Right hindlimb (tissue), 1 donor: ENCODE measurements at regions not wholly inside any gene's neighbourhood (a gene's known extent, or its start where the extent isn't known, plus 50 kb on each side); places are given as distances from the start of the nearest gene placed in this dataset.
A peak's percentile ranks its signal among the peaks of the same experiment; 100 is the strongest.

Source experiments
- DNase-seq: peaks from one replicate; pipeline ENCODE4 v3.0.0-alpha.2; 2018

GRCh38 chr15:85890620-85890980 lies 95.9 kb upstream of the KLHL25 start:
- DNase-seq: no peak

DNA sequence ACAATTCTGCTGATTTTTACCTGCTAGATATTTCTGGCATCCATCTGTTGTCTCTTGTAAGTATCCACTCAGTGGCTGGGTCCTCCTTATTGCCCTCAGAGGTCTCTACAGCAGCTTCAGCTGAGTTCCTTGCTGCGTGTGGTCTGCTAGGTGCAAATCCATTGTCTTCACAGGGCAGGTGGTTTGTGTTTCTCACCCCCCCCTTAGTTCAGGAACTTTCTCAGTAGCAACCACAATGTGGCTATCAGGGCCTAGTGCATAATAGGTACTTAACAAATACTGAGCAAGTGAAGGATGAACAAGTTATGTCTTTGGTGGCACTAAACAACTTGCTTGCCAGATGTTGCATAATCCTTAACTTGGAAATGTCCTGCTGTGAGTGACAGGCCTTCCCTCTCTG lies 96.7 kb upstream of the KLHL25 start:
- no peak for DNase-seq

GRCh38 chr15:85892232-85892631 lies 97.5 kb upstream of the KLHL25 start:
- DNase-seq: no peak

DNA sequence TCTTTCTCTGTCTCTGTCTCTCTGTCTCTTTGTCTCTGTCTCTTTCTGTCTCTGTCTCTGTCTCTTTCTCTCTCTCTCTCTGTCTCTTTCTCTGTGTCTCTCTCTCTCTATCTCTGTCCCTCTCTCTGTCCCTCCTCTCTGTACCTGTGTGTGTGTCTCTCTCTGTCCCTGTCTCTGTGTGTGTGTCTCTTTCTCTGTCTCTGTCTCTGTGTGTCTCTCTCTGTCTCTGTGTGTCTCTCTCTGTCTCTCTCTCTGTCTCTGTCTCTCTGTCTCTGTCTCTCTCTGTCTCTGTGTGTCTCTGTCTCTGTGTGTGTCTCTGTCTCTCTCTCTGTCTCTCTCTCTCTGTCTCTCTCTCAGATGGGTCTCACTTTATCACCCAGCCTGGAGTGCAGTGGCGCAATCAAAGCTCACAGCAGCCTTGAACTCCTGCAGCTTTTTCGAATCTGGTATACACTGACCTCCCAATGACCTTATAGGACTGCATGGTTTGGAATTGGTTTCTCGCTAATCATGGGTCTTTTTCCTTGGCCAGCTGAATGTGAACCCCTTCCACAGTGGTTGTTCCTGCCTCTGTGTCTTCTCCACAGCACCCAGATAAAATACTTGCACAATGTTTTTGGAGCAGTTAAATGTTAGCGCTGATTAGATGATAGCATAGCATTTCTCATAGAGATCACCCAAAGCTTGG lies 102.6 kb upstream of the KLHL25 start:
- DNase-seq: no peak

DNA sequence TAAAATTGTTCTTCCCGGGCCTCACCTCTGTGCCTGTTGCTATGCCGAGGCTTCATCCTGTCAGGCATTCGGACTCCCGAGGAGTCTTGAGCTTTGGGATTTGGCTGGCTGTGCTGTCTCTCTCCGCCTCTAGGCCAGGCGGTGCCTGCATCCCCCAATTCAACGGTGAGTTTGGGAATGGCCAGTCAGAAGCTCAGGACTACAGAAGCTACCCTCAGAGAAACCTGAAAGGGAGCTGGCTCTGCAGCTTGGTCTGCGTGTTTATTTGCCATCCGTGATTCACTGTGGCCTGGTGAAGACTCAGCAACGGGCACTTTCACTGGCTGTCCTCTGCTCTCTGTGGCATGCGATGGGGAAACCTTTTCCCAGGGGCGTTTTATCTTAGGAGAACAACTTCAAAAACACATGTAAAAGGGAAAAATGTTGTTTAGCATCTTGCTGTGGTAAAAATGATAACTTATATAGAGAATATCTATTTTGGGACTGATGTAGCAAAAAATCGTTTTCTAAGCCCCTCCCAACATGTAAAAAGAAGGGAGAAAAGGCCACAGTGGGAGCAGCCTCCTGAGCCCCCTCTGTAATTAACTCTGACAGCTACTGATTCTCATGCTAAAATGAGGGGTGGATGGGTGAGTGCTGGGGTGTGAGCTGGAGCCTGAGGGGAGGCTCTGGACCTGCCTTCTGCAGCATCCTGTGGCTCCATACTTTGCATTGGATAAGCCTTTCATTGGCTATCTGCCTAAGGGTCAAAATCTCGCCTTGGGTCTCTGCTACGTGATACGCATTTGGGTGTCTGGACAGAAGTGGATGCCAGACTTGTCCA lies 103.4 kb upstream of the KLHL25 start:
- no peak for DNase-seq

GRCh38 chr15:85899927-85900326 lies 105.2 kb upstream of the KLHL25 start:
- no peak for DNase-seq

DNA sequence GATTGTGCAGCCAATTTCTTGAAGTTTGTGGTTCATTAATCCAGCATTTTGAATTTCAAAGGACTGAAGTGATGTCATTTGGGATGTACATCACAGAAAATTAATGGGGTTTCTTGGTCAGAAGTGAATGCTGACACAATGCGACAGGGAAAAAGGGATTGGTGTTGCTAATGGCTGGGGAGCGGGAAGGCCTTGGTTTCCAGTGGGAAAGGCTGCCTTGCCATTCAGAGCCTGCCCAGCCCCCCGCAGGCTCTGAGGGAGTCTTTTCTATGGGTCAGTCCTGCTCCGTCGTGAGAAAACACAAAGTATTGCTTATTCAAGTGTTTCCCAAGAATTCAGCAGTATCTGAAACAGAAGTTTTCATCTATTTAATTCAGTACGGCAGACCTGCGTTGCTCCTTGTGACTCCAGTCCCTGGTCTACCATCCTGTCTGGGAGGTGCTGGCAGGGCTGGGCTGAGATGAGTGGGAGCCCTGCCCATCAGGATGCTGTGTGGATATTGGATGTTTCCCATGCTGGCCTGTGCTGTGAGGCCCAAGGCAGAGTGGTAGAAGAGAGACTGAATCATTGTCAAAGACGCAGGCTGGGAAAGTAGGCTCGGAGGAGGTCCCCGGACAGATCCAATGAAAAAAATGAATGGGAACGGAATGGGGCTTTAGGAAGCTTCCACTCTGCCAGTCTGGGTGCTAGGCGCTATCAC lies 111.2 kb upstream of the KLHL25 start:
- peak; percentile 23 for DNase-seq

- DNase-seq: no peak
Observed at GRCh38 chr15:85906640-85907039, 111.9 kb upstream of the KLHL25 start.

GRCh38 chr15:85910834-85911233 lies 116.1 kb upstream of the KLHL25 start:
- no peak for DNase-seq

DNA sequence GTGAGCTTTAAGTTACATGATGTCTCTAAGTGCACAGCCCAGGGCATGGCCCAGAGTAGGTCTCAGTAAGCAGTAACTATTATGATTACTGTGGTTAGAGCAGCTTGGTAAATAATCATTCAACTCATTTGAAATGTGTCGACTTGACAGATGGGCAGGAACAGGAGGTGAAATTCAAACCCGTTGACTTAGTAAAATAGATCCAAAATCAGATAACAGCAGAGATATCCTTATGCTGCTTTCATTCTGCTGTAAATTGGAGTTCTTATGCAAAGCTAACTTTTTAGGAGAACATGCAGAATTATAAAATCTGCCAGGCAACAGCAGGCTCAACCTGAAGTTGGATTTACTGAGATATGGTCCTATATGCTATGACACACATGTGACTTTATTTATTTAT lies 118.7 kb upstream of the KLHL25 start:
- no peak for DNase-seq

GRCh38 chr15:85920956-85921355 lies 126.2 kb upstream of the KLHL25 start:
- no peak for DNase-seq

DNA sequence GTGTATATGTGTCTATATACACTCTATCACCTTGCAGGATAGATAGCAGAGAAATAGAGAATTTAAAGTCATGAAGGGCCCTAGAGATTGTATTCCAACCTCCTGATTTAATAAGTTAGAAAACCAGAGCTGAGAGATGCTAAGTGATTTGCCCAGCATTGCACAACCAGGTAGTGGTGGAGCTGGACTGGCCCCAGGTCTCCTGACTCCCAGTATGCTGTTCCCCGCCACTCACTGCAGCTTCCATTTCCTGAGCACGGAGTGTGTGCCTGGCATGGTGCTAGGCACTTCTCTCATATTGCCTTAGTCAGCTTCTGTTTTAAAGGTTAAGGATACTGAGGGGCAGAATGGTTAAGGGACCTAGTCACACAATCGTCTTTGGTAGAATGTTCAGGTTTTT lies 129.4 kb upstream of the KLHL25 start:
- no peak for DNase-seq

- DNase-seq: no peak
Observed at GRCh38 chr15:85925649-85926237, 131.0 kb upstream of the KLHL25 start.

- DNase-seq: no peak
Observed at GRCh38 chr15:85926834-85927233, 132.1 kb upstream of the KLHL25 start.

- no peak for DNase-seq
Observed at GRCh38 chr15:85927931-85928537, 133.3 kb upstream of the KLHL25 start.

GRCh38 chr15:85929786-85930185 lies 135.1 kb upstream of the KLHL25 start:
- no peak for DNase-seq

GRCh38 chr15:85932391-85932790 lies 137.7 kb upstream of the KLHL25 start:
- DNase-seq: no peak

DNA sequence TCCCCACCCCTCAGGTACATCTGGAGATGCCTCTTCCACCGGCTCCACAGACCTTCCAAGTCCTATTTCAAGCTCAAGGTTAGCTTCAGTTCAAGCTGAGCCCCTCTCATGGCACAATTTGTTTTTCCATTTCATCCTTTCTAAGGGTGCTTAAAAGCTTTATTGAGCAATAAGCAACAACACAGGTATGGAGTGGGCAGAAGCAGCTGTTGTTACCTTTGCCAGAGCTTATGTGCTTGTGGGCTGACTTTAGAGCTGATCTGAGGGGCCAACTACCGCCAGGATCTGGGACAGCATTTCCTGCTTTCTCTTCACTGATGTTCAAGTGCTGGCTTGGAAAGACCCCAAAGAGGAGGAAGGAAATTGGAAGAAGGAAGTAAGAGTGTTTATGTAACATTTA lies 140.0 kb upstream of the KLHL25 start:
- no peak for DNase-seq

DNA sequence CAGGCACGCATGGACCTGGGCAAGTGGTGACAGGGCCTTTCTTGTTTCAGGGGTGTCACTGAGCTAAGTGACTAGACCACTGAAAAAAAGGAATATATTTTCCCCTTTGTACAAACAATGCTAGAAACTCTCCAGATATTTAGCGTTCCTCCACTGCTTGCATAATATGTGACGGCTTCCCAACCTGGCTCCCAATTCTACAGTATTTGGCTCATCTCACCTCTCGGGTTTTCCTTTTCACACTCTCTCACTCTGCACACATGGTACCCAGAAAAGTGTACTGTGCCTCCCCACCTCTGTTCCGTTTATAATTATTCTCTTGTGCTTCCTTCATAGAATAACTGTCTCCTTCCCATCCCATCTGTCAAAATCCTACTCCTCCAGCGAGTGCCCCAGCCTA lies 140.5 kb upstream of the KLHL25 start:
- DNase-seq: no peak

- no peak for DNase-seq
Observed at GRCh38 chr15:85937661-85938060, 142.0 kb upstream of the AGBL1 start.

- peak; percentile 86 for DNase-seq
Observed at GRCh38 chr15:85941186-85941855, 138.3 kb upstream of the AGBL1 start.

GRCh38 chr15:85942632-85943031 lies 137.0 kb upstream of the AGBL1 start:
- DNase-seq: no peak

DNA sequence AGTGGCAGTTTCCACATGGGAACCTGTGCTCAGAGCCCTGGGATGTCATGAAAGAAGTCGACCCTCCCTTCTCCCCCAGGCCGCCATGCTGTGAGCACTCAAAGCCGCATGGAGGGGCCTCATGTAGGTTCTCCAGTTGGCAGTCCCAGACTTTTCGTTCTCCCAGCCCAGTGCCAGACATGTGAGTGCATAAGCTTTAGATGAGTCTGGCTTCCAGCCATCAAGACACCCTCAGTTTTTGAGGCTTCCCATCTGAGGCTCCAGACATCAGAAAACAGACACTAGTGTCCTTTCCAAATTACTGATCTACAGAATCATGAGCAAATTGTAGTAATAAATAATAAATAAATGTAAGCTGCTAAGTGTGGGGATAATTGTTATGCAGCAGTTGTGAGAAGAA lies 136.5 kb upstream of the AGBL1 start:
- DNase-seq: no peak
